ENCODE measurements at regions not wholly inside any gene's neighbourhood (a gene's known extent, or its start where the extent isn't known, plus 50 kb on each side); places are given as distances from the start of the nearest gene placed in this dataset.

GRCh38 chr6:170072246-170072645, 218.6 kb downstream of the DLL1 start:
- TF ChIP-seq CTCF (IDR thresholded peaks at IDR 0.05) (no peak), POLR2A (IDR thresholded peaks at IDR 0.05) (no peak)

Measured in body of pancreas (tissue), 4 donors.